ENCODE measurements at regions not wholly inside any gene's neighbourhood (a gene's known extent, or its start where the extent isn't known, plus 50 kb on each side); places are given as distances from the start of the nearest gene placed in this dataset.

DNA sequence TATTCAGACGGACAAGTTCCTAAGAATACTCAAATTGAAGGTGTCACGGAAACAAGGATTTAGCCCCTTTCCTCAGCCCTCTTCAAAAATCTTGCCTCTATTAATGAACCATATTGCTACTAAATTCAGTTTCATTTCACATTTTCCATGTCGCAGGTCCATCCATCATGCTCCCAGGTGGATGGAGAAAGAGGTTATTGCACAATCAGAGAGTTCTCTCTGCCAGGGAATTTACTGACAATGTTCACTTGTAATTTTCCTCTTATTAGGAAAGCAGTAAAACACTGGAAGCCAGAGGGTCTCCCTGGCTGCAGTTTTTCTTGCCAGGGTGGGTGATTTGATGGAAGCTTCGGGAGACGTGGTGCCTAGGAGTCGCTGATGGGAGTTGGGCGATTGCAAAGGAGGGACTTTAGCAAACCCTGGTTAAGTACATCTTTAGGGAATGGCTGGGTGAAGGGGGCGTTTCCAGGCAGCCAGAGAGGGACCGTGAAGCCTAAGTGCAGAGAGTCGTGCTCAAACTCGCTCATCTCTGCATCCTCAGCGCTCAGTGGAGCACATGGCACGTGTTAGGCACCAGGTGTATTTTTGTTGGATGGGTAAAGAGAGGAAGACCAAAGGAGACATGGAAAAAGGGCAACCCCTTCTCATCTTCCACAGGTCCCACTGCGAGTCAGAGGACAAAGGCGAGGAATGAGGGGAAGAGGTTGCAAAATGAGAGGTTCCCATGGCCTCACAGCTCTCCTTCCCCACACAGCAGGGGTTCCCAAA is 321.9 kb upstream of the CDH4 start:
- no peak for DNase-seq (ENCODE audit: insufficient read length, low spot score)
- TF ChIP-seq, protein P1, sequence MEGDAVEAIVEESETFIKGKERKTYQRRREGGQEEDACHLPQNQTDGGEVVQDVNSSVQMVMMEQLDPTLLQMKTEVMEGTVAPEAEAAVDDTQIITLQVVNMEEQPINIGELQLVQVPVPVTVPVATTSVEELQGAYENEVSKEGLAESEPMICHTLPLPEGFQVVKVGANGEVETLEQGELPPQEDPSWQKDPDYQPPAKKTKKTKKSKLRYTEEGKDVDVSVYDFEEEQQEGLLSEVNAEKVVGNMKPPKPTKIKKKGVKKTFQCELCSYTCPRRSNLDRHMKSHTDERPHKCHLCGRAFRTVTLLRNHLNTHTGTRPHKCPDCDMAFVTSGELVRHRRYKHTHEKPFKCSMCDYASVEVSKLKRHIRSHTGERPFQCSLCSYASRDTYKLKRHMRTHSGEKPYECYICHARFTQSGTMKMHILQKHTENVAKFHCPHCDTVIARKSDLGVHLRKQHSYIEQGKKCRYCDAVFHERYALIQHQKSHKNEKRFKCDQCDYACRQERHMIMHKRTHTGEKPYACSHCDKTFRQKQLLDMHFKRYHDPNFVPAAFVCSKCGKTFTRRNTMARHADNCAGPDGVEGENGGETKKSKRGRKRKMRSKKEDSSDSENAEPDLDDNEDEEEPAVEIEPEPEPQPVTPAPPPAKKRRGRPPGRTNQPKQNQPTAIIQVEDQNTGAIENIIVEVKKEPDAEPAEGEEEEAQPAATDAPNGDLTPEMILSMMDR (IDR thresholded peaks at IDR 0.05; ENCODE audit: insufficient read depth, missing control alignments), result no peak
- no peak for FAIRE-seq

DNA sequence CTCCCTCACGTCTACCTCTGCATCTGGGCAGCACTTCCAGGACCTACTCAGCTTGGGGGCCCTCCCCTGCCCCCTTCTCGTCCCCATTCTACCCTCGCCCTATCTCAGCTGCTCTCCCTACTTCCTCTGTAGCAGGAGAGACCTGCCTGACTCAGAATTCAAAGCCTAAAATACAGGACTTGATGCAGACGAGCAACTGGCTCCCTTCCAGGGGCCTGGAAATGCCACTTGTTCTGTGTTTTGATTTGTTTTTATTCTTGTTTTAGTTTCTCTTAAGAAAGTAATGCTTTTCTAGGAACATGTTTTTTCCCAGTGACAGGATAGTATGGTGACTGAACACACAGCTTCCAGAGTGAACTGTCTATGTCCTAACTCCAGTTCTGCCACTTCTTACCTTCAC is 320.4 kb upstream of the CDH4 start:
- TF ChIP-seq, protein P1 (IDR thresholded peaks at IDR 0.05; ENCODE audit: insufficient read depth, missing control alignments), result no peak
- DNase-seq (ENCODE audit: insufficient read length, low spot score), result no peak
- no peak for FAIRE-seq

DNA sequence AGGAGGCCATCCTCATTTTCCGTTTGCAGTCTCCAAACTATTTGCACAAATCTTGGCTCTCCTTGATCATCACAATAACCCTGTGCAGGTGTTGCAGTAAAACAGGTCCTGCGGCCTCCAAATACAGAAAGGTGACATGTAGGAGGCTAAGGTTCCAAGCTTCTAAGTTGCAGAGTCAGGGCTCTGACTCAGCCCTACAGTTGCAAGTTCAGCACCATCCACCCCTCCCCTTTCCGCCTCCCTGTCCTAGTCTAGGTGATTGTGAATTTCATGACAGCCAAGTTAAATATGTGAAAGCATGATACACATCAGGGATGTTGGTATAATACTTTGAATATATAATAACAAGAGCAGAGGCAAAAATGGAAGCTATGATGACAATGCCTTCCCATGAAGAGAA is 317.3 kb upstream of the CDH4 start:
- no peak for DNase-seq (ENCODE audit: insufficient read length, low spot score)
- no peak for FAIRE-seq

DNA sequence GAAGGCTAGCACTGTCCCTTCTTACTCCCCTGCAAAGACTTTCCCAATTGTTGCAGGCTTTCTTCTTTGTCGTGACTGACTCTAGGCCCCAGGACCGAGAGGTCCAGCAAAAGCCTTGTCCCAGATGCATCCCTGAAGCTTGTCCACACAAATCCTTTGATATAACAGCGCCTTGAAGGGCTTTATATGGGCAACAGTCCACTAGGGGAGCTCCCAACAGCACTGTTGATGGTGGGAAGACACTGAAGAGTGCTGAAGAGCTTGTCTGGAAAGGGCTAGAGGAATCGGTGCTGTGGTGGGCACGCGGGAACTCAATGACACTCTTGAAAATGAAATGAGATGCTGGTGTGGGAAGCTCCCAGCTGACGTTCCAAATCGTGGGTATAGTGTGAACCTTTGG is 316.1 kb upstream of the CDH4 start:
- TF ChIP-seq, protein P1 (IDR thresholded peaks at IDR 0.05; ENCODE audit: insufficient read depth, missing control alignments), result no peak
- FAIRE-seq, result no peak
- DNase-seq (ENCODE audit: insufficient read length, low spot score), result no peak

More for the DNA sequence above, 317.3 kb upstream of the CDH4 start:
- TF ChIP-seq, protein P1 (IDR thresholded peaks at IDR 0.05; ENCODE audit: insufficient read depth, missing control alignments), result no peak

DNA sequence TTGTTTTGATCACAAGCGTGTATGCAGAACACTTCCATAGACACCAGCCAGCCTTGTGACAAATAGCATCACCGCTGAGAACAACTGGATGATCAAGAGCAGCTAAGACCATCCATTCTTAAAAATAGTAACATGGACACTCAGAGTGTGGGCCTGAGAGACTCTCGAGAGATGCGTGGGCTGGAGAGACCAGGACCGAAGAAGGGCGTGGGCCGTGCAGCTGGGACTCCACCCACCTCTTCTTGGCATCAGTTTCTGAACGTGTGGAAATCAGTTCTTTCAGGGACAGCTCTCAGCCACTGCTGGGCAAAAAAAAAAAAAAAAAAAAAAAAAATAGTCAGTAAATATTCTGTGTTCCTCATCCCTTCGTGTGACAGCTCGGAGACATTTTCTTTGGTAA is 314.5 kb upstream of the CDH4 start:
- DNase-seq (ENCODE audit: insufficient read length, low spot score) (no peak), FAIRE-seq (no peak)
- TF ChIP-seq, protein P1 (IDR thresholded peaks at IDR 0.05; ENCODE audit: insufficient read depth, missing control alignments), result no peak

DNA sequence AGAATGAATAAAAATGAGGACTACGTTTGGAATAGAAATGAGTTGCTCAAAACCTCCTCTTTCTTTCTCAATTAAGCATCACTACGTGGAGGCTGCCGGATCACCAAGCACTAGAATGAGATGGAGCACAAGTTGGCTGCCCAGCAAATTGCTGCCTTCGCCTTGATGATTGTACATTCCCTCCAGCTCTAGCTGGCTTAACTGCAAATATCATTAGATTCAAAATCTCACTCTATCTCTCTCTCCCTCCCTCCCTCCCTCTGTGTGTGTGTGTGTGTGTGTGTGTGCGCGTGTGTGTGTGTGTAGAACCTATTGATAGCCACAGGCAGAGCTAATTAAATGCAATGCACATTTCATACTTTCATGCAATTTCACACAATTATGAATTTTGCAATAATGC is 310.7 kb upstream of the CDH4 start:
- FAIRE-seq (no peak), DNase-seq (ENCODE audit: insufficient read length, low spot score) (no peak)
- TF ChIP-seq, protein P1 (IDR thresholded peaks at IDR 0.05; ENCODE audit: insufficient read depth, missing control alignments), result no peak

DNA sequence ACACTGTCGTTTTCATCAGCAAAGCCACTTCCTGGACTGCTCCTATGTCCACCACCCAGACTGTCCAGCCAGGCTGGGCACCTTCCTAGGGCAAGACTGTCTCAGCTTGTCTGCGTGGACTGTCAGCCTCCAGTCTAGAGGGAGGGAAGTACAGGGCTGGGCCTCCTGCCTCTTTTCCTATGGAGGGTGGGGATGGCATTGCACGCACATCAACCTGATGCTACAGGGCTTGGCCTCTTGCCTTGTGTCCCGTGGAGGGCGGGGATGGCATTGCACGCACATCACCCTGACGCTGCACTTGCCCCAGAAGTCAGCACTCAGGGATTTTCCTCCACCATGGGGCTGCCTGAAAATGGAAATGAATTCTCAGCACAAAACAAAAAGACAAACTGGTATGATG is 304.2 kb upstream of the CDH4 start:
- no peak for FAIRE-seq
- TF ChIP-seq, protein P1 (IDR thresholded peaks at IDR 0.05; ENCODE audit: insufficient read depth, missing control alignments), result no peak
- DNase-seq (ENCODE audit: insufficient read length, low spot score), result no peak

All from D721Med (cell line).